Thyroid gland (tissue), 4 donors: ENCODE measurements at regions not wholly inside any gene's neighbourhood (a gene's known extent, or its start where the extent isn't known, plus 50 kb on each side); places are given as distances from the start of the nearest gene placed in this dataset.

Source experiments
- CTCF ChIP-seq, 6 experiments: fragments of 200-600 bp in 3 of 6; fragments of 450-650 bp in 3 of 6; sonication (generic) in 3 of 6; IDR thresholded peaks; one replicate each; pipeline ENCODE4 v1.5.1; 2016 to 2019; ENCODE audit warnings: antibody characterized with exemption in 6 of 6, mild to moderate bottlenecking in 2 of 6, inconsistent platforms in 1 of 6, moderate library complexity in 1 of 6
- POLR2A ChIP-seq, 2 donors: fragments of 450-650 bp; IDR thresholded peaks; one replicate each; pipeline ENCODE4 v1.6.1; 2017; ENCODE audit warnings: antibody characterized with exemption in 2 of 2, mild to moderate bottlenecking in 2 of 2, moderate library complexity in 1 of 2

GRCh38 chr16:87115646-87116045 is 201.5 kb downstream of the C16orf95 start:
- TF ChIP-seq CTCF (IDR thresholded peaks at IDR 0.05) (no peak), POLR2A (IDR thresholded peaks at IDR 0.05) (no peak)
